Ovary (tissue), 3 donors: ENCODE measurements at regions not wholly inside any gene's neighbourhood (a gene's known extent, or its start where the extent isn't known, plus 50 kb on each side); places are given as distances from the start of the nearest gene placed in this dataset.

Experiments used
- CTCF ChIP-seq, 3 donors: fragments of 450-650 bp in 2 of 3; fragments of 200-600 bp in 1 of 3; IDR thresholded peaks; one replicate each; pipeline versions ENCODE4 v1.5.1 to v1.8.0; 2016 to 2022; ENCODE audit warnings: antibody characterized with exemption in 3 of 3, mild to moderate bottlenecking in 1 of 3
- EP300 ChIP-seq: sonication (generic); formaldehyde crosslinking; IDR thresholded peaks from one replicate; pipeline ENCODE4 v1.6.1; 2017; ENCODE audit warnings: antibody characterized with exemption
- POLR2A ChIP-seq: fragments of 450-650 bp; IDR thresholded peaks from one replicate; pipeline ENCODE4 v1.6.1; 2017; ENCODE audit warnings: antibody characterized with exemption, mild to moderate bottlenecking, moderate library complexity
- donor health status: DM: no; HTN: no; CAD: no.

GRCh38 chr6:12578097-12578496, 138.5 kb upstream of the PHACTR1 start:
- TF ChIP-seq CTCF (IDR thresholded peaks at IDR 0.05) (no peak), POLR2A (no peak), EP300 (no peak)
